ENCODE measurements at regions not wholly inside any gene's neighbourhood (a gene's known extent, or its start where the extent isn't known, plus 50 kb on each side); places are given as distances from the start of the nearest gene placed in this dataset.

DNA sequence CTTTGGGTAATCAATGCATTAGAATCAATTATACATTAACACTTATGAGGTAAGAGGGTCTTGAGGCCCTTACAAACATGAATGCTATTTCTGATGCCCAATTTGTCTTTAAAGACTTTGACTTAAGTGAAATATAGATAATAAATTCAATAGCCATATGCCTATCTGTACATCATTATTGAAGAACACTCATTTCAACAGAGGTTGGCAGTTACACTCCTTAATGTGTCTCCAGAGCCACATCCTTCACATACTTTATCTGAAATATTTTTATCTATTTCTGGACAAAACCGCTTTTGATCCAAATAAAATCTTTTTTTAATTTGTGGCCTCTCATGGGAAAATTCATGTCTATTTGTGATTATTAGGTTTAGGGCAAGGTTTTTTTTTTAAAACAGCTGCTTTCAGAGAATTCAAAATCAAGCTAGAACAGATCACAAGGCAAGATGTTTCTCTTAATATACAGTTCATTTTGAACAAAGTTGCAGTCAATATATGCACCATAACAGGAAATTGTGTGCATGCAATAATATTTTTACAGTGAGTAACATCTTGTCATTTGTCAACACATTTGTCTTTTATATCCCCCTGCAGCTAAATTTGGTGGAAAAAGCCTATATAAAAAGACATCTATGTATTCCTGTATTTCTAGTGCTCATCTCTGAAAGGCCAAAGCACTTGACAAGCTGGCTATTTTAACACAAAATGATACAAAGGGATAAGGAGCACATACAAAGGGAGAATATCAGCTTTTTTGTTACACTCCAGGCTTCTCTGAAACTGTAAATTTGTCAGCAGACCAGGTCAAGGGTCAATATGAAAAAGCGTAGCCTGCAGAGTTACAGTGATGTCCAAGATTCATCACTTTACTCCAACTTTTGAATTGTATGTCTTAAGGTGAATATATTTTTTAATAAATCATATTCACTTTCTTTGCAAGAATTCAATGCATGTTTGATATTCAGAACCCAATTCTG is 146.2 kb upstream of the DPH6 start:
- Histone ChIP-seq H3K9me3 (no peaks in the 10 kb centered on the region), H3K27me3 (no peaks in the 10 kb centered on the region), H3K4me1 (peaks cover 21% of the 10 kb centered on the region), H3K27ac (no peak overlapping the region), H3K4me3 (no peak overlapping the region), H3K36me3 (no peaks in the 10 kb centered on the region)
- TF ChIP-seq POLR2A (IDR thresholded peaks at IDR 0.05): no peak
- no peak for TF ChIP-seq CTCF (IDR thresholded peaks at IDR 0.05)
- no peak for TF ChIP-seq POLR2AphosphoS5 (IDR thresholded peaks at IDR 0.05; ENCODE audit: insufficient read depth in 1 of 2, low read depth in 1 of 2)
- DNase-seq (ENCODE audit: extremely low spot score in 2 of 2): no peak
- intact Hi-C loops (cut with DNase I): no loop called here

DNA sequence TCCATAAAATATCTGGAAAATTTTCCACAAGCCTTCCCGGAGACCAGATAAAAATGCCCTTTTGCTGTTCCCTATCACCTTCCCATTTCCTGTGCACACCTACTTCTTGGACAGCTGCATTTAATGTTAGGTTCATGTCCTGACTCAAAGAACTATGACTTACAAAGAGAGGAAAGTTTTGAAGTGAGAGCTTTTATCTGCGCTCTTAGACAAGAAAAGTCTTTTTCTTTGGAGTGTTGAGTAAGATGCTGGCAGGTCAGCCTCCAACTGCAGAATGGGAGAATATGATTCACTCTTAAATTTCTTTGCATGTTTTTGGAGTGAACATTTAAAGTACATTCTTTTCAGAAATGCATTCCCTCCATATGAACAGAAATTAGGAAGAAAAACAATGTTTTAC is 147.3 kb upstream of the DPH6 start:
- peaks cover 21% of the 10 kb centered on the region for H3K4me1 ChIP-seq
- intact Hi-C loops (cut with DNase I): no loop called here
- no peak for DNase-seq (ENCODE audit: extremely low spot score in 2 of 2)
- H3K27ac ChIP-seq: no peak overlapping the region
- H3K9me3 ChIP-seq: no peaks in the 10 kb centered on the region
- no peaks in the 10 kb centered on the region for H3K36me3 ChIP-seq
- H3K4me3 ChIP-seq: no peak overlapping the region
- no peaks in the 10 kb centered on the region for H3K27me3 ChIP-seq
- TF ChIP-seq POLR2A (IDR thresholded peaks at IDR 0.05) (no peak), POLR2AphosphoS5 (IDR thresholded peaks at IDR 0.05; ENCODE audit: insufficient read depth in 1 of 2, low read depth in 1 of 2) (no peak), CTCF (IDR thresholded peaks at IDR 0.05) (no peak)

DNA sequence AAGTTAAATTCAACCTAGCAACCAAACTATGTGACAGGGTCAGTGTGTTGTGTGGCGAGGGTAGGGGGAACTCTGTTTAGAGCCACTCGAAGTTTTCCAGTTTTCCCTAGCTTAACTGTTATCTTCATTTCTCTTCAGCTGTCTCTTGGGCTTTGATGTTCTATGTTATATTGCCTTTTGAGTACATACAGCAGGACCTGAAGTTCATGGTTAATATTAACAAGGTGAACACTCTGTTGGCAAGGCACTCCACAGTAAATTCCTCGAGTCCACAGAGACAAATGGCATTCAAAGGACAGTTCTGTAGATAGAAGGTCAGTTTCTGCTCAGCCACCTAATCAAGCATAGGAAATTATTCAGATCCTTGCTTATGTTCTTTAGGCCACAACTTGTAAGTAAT is 147.9 kb upstream of the DPH6 start:
- Histone ChIP-seq H3K4me3 (no peak overlapping the region), H3K36me3 (no peaks in the 10 kb centered on the region), H3K27ac (no peak overlapping the region), H3K9me3 (no peaks in the 10 kb centered on the region), H3K4me1 (peaks cover 21% of the 10 kb centered on the region), H3K27me3 (no peaks in the 10 kb centered on the region)
- TF ChIP-seq POLR2A (IDR thresholded peaks at IDR 0.05): no peak
- TF ChIP-seq CTCF (IDR thresholded peaks at IDR 0.05): no peak
- TF ChIP-seq POLR2AphosphoS5 (IDR thresholded peaks at IDR 0.05; ENCODE audit: insufficient read depth in 1 of 2, low read depth in 1 of 2): no peak
- DNase-seq (ENCODE audit: extremely low spot score in 2 of 2): no peak
- intact Hi-C loops (cut with DNase I): no loop called here

DNA sequence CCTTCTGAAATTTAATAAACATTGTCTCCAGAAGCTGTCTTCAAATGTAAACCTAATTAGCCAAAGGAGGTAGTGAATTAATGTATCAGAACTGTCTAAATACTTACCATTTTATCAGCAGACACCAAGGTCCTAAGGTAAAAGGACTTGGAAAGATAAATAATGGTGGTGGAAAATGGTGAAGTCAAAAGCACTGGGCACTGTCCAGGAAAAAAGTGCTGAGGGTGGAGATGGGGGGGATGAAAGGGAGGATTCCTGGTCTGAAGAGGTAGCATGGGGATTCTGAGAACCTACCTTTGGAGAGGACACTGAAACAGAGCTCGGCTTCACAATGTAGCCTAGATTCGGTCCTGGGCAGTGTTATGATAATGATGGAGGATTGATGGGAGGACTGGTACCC is 149.0 kb upstream of the DPH6 start:
- H3K4me3 ChIP-seq: no peak overlapping the region

More for the DNA sequence above, 149.0 kb upstream of the DPH6 start:
- DNase-seq (ENCODE audit: extremely low spot score in 2 of 2): no peak
- H3K27ac ChIP-seq: no peak overlapping the region
- H3K4me1 ChIP-seq: peaks cover 21% of the 10 kb centered on the region
- TF ChIP-seq POLR2AphosphoS5 (IDR thresholded peaks at IDR 0.05; ENCODE audit: insufficient read depth in 1 of 2, low read depth in 1 of 2) (no peak), CTCF (IDR thresholded peaks at IDR 0.05) (no peak), POLR2A (IDR thresholded peaks at IDR 0.05) (no peak)
- no peaks in the 10 kb centered on the region for H3K27me3 ChIP-seq
- H3K9me3 ChIP-seq: no peaks in the 10 kb centered on the region
- no peaks in the 10 kb centered on the region for H3K36me3 ChIP-seq
- intact Hi-C loops (cut with DNase I): no loop called here

Measured in vagina (tissue), 2 donors.